ENCODE measurements at regions not wholly inside any gene's neighbourhood (a gene's known extent, or its start where the extent isn't known, plus 50 kb on each side); places are given as distances from the start of the nearest gene placed in this dataset.

GRCh38 chr4:104942990-104943743 is 203.5 kb upstream of the TET2 start:
- no peak for TF ChIP-seq CTCF (IDR thresholded peaks at IDR 0.05; ENCODE audit: low read length)
- no peak for TF ChIP-seq EZH2 (IDR thresholded peaks at IDR 0.05; ENCODE audit: borderline replicate concordance, low read length)
